ENCODE measurements at regions not wholly inside any gene's neighbourhood (a gene's known extent, or its start where the extent isn't known, plus 50 kb on each side); places are given as distances from the start of the nearest gene placed in this dataset.

- DNase-seq (ENCODE audit: low read depth in 4 of 4, low spot score in 3 of 4) = no peak
Measured at GRCh38 chr3:78134496-78134895, 1094.6 kb downstream of the ROBO2 start.

GRCh38 chr3:78139166-78139565 lies 1099.3 kb downstream of the ROBO2 start:
- DNase-seq (ENCODE audit: low read depth in 4 of 4, low spot score in 3 of 4) = no peak

GRCh38 chr3:78140274-78140673 lies 1100.4 kb downstream of the ROBO2 start:
- no peak for DNase-seq (ENCODE audit: low read depth in 4 of 4, low spot score in 3 of 4)

GRCh38 chr3:78140866-78141265 lies 1101.0 kb downstream of the ROBO2 start:
- DNase-seq (ENCODE audit: low read depth in 4 of 4, low spot score in 3 of 4) = no peak

GRCh38 chr3:78141269-78141668 lies 1101.4 kb downstream of the ROBO2 start:
- no peak for DNase-seq (ENCODE audit: low read depth in 4 of 4, low spot score in 3 of 4)

- DNase-seq (ENCODE audit: low read depth in 4 of 4, low spot score in 3 of 4) = no peak
Measured at GRCh38 chr3:78143000-78143399, 1103.1 kb downstream of the ROBO2 start.

GRCh38 chr3:78148986-78149717 lies 1109.3 kb downstream of the ROBO2 start:
- no peak for DNase-seq (ENCODE audit: low read depth in 4 of 4, low spot score in 3 of 4)

- DNase-seq (ENCODE audit: low read depth in 4 of 4, low spot score in 3 of 4) = no peak
Measured at GRCh38 chr3:78153973-78154372, 1114.1 kb downstream of the ROBO2 start.

GRCh38 chr3:78154521-78155186 lies 1114.8 kb downstream of the ROBO2 start:
- no peak for DNase-seq (ENCODE audit: low read depth in 4 of 4, low spot score in 3 of 4)

- DNase-seq (ENCODE audit: low read depth in 4 of 4, low spot score in 3 of 4) = no peak
Measured at GRCh38 chr3:78161736-78162135, 1121.8 kb downstream of the ROBO2 start.

- DNase-seq (ENCODE audit: low read depth in 4 of 4, low spot score in 3 of 4) = no peak
Measured at GRCh38 chr3:78163379-78163778, 1123.5 kb downstream of the ROBO2 start.

- DNase-seq (ENCODE audit: low read depth in 4 of 4, low spot score in 3 of 4) = no peak
Measured at GRCh38 chr3:78165876-78166275, 1126.0 kb downstream of the ROBO2 start.

- no peak for DNase-seq (ENCODE audit: low read depth in 4 of 4, low spot score in 3 of 4)
Measured at GRCh38 chr3:78174821-78175220, 1134.9 kb downstream of the ROBO2 start.

GRCh38 chr3:78176869-78177268 lies 1137.0 kb downstream of the ROBO2 start:
- no peak for DNase-seq (ENCODE audit: low read depth in 4 of 4, low spot score in 3 of 4)

- DNase-seq (ENCODE audit: low read depth in 4 of 4, low spot score in 3 of 4) = no peak
Measured at GRCh38 chr3:78177780-78178179, 1137.9 kb downstream of the ROBO2 start.

GRCh38 chr3:78178209-78178608 lies 1138.3 kb downstream of the ROBO2 start:
- DNase-seq (ENCODE audit: low read depth in 4 of 4, low spot score in 3 of 4) = no peak

- DNase-seq (ENCODE audit: low read depth in 4 of 4, low spot score in 3 of 4) = no peak
Measured at GRCh38 chr3:78178740-78179363, 1139.0 kb downstream of the ROBO2 start.

GRCh38 chr3:78183906-78184599 lies 1144.2 kb downstream of the ROBO2 start:
- no peak for DNase-seq (ENCODE audit: low read depth in 4 of 4, low spot score in 3 of 4)

GRCh38 chr3:78186404-78186803 lies 1146.5 kb downstream of the ROBO2 start:
- no peak for DNase-seq (ENCODE audit: low read depth in 4 of 4, low spot score in 3 of 4)

- no peak for DNase-seq (ENCODE audit: low read depth in 4 of 4, low spot score in 3 of 4)
Measured at GRCh38 chr3:78201091-78201490, 1161.2 kb downstream of the ROBO2 start.

GRCh38 chr3:78204977-78205376 lies 1165.1 kb downstream of the ROBO2 start:
- peak in 3 of 4 donors; percentile 20 to 38 (median 24) for DNase-seq (ENCODE audit: low read depth in 4 of 4, low spot score in 3 of 4)
